OCI-LY1 (cell line): ENCODE measurements at regions not wholly inside any gene's neighbourhood (a gene's known extent, or its start where the extent isn't known, plus 50 kb on each side); places are given as distances from the start of the nearest gene placed in this dataset.

ENCODE experiments used
- H2AFZ ChIP-seq: fragments of 200-600 bp; sonication (generic), shearing (Covaris generic); 2 replicates; pipeline ENCODE4 v1.6.0; 2014; ENCODE audit warnings: antibody characterized with exemption, mild to moderate bottlenecking, low read length
- H3F3A ChIP-seq: fragments of 200-600 bp; sonication (generic), shearing (Covaris generic); 2 replicates; pipeline ENCODE4 v1.6.0; 2014; ENCODE audit warnings: mild to moderate bottlenecking, antibody characterized with exemption, low read length, moderate library complexity; ENCODE audit not compliant: insufficient read depth
- H3K27ac ChIP-seq: fragments of 200-600 bp; sonication (generic); 2 replicates; pipeline ENCODE4 v1.5.1; 2014; ENCODE audit warnings: low read length, mixed run types, mild to moderate bottlenecking, low read depth; ENCODE audit not compliant: poor library complexity, severe bottlenecking
- H3K27me3 ChIP-seq: fragments of 200-600 bp; sonication (generic); 2 replicates; pipeline ENCODE4 v1.6.0; 2014; ENCODE audit warnings: antibody characterized with exemption, mild to moderate bottlenecking, low read length, moderate library complexity; ENCODE audit not compliant: insufficient read depth
- H3K36me3 ChIP-seq: fragments of 200-600 bp; sonication (generic); 2 replicates; pipeline ENCODE4 v1.6.1; 2014; ENCODE audit warnings: mild to moderate bottlenecking, antibody characterized with exemption, low read length, moderate library complexity, mixed read lengths; ENCODE audit not compliant: insufficient read depth
- H3K4me1 ChIP-seq: fragments of 200-600 bp; sonication (generic); 2 replicates; pipeline ENCODE4 v1.5.1; 2014; ENCODE audit warnings: mild to moderate bottlenecking, low read length, moderate library complexity; ENCODE audit not compliant: insufficient read depth, severe bottlenecking
- H3K4me2 ChIP-seq: fragments of 200-600 bp; sonication (generic), shearing (Covaris generic); 2 replicates; pipeline ENCODE4 v1.6.1; 2014; ENCODE audit warnings: low read length
- H3K4me3 ChIP-seq: fragments of 200-600 bp; sonication (generic); 2 replicates; pipeline ENCODE4 v1.5.1; 2014; ENCODE audit warnings: low read length, low read depth, mild to moderate bottlenecking, mixed read lengths; ENCODE audit not compliant: poor library complexity, severe bottlenecking
- H3K79me2 ChIP-seq: fragments of 200-600 bp; shearing (Covaris generic); 2 replicates; pipeline ENCODE4 v1.6.1; 2016; ENCODE audit warnings: mixed run types, low read length, mixed read lengths; ENCODE audit not compliant: insufficient read depth
- H3K9ac ChIP-seq: fragments of 200-600 bp; sonication (generic), shearing (Covaris generic); 2 replicates; pipeline ENCODE4 v1.6.1; 2014; ENCODE audit warnings: mild to moderate bottlenecking, low read length, mixed read lengths
- H3K9me2 ChIP-seq: fragments of 200-600 bp; sonication (generic), shearing (Covaris generic); 2 replicates; pipeline ENCODE4 v1.6.1; 2014; ENCODE audit warnings: low read depth, mild to moderate bottlenecking, low read length, mixed read lengths
- H3K9me3 ChIP-seq: fragments of 200-600 bp; shearing (Covaris generic); 2 replicates; pipeline ENCODE4 v1.6.1; 2014; ENCODE audit warnings: low read length, mixed read lengths
- H4K20me1 ChIP-seq: fragments of 200-600 bp; sonication (generic), shearing (Covaris generic); 2 replicates; pipeline ENCODE4 v1.6.0; 2016; ENCODE audit warnings: mild to moderate bottlenecking, low read length; ENCODE audit not compliant: insufficient read depth
- EZH2 ChIP-seq: fragments of 200-600 bp; sonication (generic), shearing (Covaris generic); IDR thresholded peaks from 2 replicates; pipeline ENCODE4 v1.8.0; 2017; ENCODE audit warnings: borderline replicate concordance, mixed run types, mild to moderate bottlenecking, antibody characterized with exemption, low read length, moderate library complexity, mixed read lengths
- TF ChIP-seq, protein P1 (sequence below): fragments of 200-600 bp; sonication (generic), shearing (Covaris generic); IDR thresholded peaks from 2 replicates; pipeline ENCODE4 v1.5.1; 2017; ENCODE audit warnings: mild to moderate bottlenecking, antibody characterized with exemption, low read length, moderate library complexity, mixed read lengths

DNA sequence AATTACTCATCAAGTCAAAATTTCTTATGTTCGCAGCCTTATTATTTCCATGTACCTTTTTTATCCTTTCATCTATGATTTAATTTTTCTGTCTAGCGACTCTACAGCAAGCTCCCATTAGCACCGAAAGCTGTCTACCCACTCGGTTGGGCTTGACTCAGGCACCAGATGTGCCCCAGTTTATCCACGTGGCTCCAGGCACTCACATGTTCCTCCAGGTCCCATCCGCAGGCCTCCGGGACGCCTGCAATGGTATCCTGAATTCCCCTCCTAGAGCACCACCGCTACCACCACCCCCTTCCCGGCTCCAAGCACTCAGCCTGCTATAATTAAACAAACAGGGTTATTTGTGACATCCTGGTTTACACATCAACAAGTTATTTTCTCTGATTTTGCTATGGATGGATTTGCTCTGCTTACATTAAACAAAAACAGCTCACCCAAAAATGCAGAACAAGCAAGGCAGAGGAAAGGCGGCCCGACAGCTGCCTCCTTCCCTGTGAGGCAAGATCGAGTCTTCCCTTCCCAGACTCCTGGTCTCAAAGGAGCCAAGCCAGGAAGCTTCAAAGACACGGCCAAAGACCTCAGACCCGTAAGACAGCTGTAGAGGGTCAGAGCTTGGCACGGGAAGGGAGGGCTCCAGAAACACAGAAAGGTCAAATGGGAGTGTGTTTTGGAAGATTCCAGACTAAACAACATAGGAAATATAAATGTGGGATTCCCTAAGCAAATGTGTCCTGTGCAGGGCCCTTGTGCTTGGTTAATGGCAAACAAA lies 253.8 kb downstream of the TTC8 start:
- Histone ChIP-seq H2AFZ (no peak overlapping the region), H3K4me2 (no peak overlapping the region), H3K27me3 (no peaks in the 10 kb centered on the region), H3K4me1 (no peaks in the 10 kb centered on the region), H3K79me2 (no peaks in the 10 kb centered on the region), H3F3A (no peaks in the 10 kb centered on the region), H3K36me3 (no peaks in the 10 kb centered on the region), H4K20me1 (no peaks in the 10 kb centered on the region), H3K27ac (no peak overlapping the region), H3K9me2 (no peaks in the 10 kb centered on the region), H3K4me3 (no peak overlapping the region), H3K9me3 (no peaks in the 10 kb centered on the region), H3K9ac (no peak overlapping the region)
- TF ChIP-seq EZH2: no peak
- TF ChIP-seq, protein P1, sequence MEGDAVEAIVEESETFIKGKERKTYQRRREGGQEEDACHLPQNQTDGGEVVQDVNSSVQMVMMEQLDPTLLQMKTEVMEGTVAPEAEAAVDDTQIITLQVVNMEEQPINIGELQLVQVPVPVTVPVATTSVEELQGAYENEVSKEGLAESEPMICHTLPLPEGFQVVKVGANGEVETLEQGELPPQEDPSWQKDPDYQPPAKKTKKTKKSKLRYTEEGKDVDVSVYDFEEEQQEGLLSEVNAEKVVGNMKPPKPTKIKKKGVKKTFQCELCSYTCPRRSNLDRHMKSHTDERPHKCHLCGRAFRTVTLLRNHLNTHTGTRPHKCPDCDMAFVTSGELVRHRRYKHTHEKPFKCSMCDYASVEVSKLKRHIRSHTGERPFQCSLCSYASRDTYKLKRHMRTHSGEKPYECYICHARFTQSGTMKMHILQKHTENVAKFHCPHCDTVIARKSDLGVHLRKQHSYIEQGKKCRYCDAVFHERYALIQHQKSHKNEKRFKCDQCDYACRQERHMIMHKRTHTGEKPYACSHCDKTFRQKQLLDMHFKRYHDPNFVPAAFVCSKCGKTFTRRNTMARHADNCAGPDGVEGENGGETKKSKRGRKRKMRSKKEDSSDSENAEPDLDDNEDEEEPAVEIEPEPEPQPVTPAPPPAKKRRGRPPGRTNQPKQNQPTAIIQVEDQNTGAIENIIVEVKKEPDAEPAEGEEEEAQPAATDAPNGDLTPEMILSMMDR: no peak

- TF ChIP-seq, protein P1: no peak
- no peak for TF ChIP-seq EZH2
- H3F3A ChIP-seq: no peaks in the 10 kb centered on the region
- no peaks in the 10 kb centered on the region for H4K20me1 ChIP-seq
- H3K4me2 ChIP-seq: no peak overlapping the region
- H2AFZ ChIP-seq: no peak overlapping the region
- H3K9me3 ChIP-seq: no peaks in the 10 kb centered on the region
- H3K36me3 ChIP-seq: no peaks in the 10 kb centered on the region
- no peak overlapping the region for H3K9ac ChIP-seq
- H3K79me2 ChIP-seq: no peaks in the 10 kb centered on the region
- no peak overlapping the region for H3K4me3 ChIP-seq
- 0 out of 2 replicates have a peak, but pooled peaks cover 4% of the 10 kb centered on the region for H3K27me3 ChIP-seq
- no peak overlapping the region for H3K27ac ChIP-seq
- H3K4me1 ChIP-seq: no peaks in the 10 kb centered on the region
- no peaks in the 10 kb centered on the region for H3K9me2 ChIP-seq
Observed at GRCh38 chr14:89085231-89085731, 260.8 kb downstream of the TTC8 start.

DNA sequence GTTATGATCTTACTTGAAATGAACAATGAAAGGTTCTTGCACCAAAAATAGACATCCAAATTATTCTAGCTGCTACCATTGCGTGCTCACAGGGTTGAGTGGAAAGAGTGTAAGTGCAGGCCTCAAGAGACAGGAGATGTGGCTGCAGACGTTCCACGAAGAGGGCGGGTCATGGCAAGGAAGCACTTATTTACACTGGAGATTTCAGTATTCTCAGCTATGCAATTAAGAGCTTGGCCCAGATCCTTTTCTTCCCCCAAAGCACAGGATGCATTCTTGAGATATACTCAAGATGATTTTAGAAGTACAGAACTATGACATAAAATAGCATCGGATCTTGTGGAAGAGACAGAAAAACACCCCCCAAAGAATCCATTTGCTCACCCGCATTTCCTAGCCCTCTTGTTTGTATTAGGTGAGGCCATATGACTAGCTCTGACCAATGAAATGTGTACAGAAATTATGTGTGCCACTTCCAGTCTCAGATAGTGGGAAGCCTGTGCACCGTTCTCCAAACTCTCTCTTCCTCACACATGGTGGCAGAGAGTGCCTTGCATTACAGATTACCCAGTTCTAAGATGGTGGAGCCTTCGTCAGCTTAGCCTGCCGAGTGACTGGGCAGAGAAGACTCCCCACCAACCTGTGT lies 261.4 kb downstream of the TTC8 start:
- TF ChIP-seq, protein P1: no peak
- TF ChIP-seq EZH2: no peak

More for the DNA sequence above, 261.4 kb downstream of the TTC8 start:
- Histone ChIP-seq H3K9me2 (no peaks in the 10 kb centered on the region), H3K4me2 (no peak overlapping the region), H3K4me3 (no peak overlapping the region), H3K4me1 (no peaks in the 10 kb centered on the region), H2AFZ (no peak overlapping the region), H3K36me3 (no peaks in the 10 kb centered on the region), H3K27ac (no peak overlapping the region), H3K9ac (no peak overlapping the region), H3F3A (no peaks in the 10 kb centered on the region), H3K9me3 (no peaks in the 10 kb centered on the region), H4K20me1 (no peaks in the 10 kb centered on the region), H3K79me2 (no peaks in the 10 kb centered on the region), H3K27me3 (0 out of 2 replicates have a peak, but pooled peaks cover 4% of the 10 kb centered on the region)
